B cell (primary cell): ENCODE measurements at regions not wholly inside any gene's neighbourhood (a gene's known extent, or its start where the extent isn't known, plus 50 kb on each side); places are given as distances from the start of the nearest gene placed in this dataset.

Experiments
- EZH2 ChIP-seq: IDR thresholded peaks from 2 replicates; pipeline ENCODE4 v1.6.1; 2012; ENCODE audit warnings: borderline replicate concordance, low read depth, mild to moderate bottlenecking, moderate library complexity, low read length; ENCODE audit not compliant: insufficient read depth, poor library complexity, severe bottlenecking
- TF ChIP-seq, protein P1 (sequence below): fragments of 200-600 bp; IDR thresholded peaks from one replicate; pipeline ENCODE4 v1.8.0; 2022; ENCODE audit warnings: antibody characterized with exemption, mild to moderate bottlenecking

DNA sequence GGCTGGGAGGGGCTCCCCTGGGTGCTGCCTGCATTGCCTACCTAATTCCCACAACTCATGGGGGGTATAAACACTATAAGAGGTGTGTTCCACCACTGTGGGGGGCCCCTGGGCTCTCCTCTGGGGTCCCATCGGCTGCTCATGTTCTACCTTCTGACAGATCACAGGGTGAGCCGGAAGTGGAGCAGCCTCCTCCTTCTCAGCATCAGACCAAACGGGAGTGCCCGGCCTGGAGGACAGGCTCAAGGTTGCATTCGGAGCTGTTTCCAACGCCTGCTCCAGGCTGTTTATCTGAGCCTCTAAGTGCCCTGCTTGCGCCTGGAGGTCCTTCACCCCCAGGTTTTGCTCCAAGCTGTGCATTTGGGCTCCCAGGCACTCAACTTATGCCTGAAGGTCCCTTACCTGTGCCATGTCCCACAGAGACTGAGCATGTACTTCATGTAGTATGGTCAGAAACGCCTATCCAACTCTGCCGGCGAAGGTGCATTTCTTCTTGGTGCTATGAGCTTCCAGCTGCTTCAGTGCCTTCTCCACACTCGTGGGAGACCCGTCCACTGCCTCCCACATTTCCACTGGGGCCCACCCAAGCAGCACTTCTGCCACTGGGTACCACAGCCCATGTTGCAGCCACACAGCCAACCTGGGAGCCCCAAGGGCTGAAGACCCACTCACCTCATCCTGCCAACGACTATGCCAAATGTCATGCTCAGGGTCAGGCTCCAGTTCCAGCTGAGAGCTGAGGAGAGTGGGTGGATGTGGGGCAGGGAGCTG, 232.1 kb downstream of the IGSF11 start:
- TF ChIP-seq, protein P1, sequence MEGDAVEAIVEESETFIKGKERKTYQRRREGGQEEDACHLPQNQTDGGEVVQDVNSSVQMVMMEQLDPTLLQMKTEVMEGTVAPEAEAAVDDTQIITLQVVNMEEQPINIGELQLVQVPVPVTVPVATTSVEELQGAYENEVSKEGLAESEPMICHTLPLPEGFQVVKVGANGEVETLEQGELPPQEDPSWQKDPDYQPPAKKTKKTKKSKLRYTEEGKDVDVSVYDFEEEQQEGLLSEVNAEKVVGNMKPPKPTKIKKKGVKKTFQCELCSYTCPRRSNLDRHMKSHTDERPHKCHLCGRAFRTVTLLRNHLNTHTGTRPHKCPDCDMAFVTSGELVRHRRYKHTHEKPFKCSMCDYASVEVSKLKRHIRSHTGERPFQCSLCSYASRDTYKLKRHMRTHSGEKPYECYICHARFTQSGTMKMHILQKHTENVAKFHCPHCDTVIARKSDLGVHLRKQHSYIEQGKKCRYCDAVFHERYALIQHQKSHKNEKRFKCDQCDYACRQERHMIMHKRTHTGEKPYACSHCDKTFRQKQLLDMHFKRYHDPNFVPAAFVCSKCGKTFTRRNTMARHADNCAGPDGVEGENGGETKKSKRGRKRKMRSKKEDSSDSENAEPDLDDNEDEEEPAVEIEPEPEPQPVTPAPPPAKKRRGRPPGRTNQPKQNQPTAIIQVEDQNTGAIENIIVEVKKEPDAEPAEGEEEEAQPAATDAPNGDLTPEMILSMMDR, result no peak
- no peak for TF ChIP-seq EZH2
